SU-DHL-6 (cell line): ENCODE measurements at regions not wholly inside any gene's neighbourhood (a gene's known extent, or its start where the extent isn't known, plus 50 kb on each side); places are given as distances from the start of the nearest gene placed in this dataset.

Experiments used
- EZH2phosphoT487 ChIP-seq: fragments of 200-600 bp; sonication (generic), shearing (Covaris generic); conservative IDR thresholded peaks from 2 replicates; pipeline ENCODE4 v1.6.1; 2018; ENCODE audit warnings: mild to moderate bottlenecking, antibody characterized with exemption, low read length, moderate library complexity, mixed read lengths
- TF ChIP-seq, protein P1 (sequence below): fragments of 200-600 bp; sonication (generic); IDR thresholded peaks from one replicate; pipeline ENCODE4 v1.5.1; 2017; ENCODE audit warnings: antibody characterized with exemption, mild to moderate bottlenecking, low read length, moderate library complexity; ENCODE audit not compliant: insufficient read depth, poor library complexity, severe bottlenecking

- TF ChIP-seq, protein P1, sequence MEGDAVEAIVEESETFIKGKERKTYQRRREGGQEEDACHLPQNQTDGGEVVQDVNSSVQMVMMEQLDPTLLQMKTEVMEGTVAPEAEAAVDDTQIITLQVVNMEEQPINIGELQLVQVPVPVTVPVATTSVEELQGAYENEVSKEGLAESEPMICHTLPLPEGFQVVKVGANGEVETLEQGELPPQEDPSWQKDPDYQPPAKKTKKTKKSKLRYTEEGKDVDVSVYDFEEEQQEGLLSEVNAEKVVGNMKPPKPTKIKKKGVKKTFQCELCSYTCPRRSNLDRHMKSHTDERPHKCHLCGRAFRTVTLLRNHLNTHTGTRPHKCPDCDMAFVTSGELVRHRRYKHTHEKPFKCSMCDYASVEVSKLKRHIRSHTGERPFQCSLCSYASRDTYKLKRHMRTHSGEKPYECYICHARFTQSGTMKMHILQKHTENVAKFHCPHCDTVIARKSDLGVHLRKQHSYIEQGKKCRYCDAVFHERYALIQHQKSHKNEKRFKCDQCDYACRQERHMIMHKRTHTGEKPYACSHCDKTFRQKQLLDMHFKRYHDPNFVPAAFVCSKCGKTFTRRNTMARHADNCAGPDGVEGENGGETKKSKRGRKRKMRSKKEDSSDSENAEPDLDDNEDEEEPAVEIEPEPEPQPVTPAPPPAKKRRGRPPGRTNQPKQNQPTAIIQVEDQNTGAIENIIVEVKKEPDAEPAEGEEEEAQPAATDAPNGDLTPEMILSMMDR = no peak
- TF ChIP-seq EZH2phosphoT487 = no peak
Observed at GRCh38 chr14:83384253-83384652, 1850.6 kb upstream of the SEL1L start.
